Fibroblast of skin of back (primary cell): ENCODE measurements at regions not wholly inside any gene's neighbourhood (a gene's known extent, or its start where the extent isn't known, plus 50 kb on each side); places are given as distances from the start of the nearest gene placed in this dataset.
A peak's percentile ranks its signal among the peaks of the same experiment; 100 is the strongest.

Source experiments
- DNase-seq: peaks from one replicate; pipeline ENCODE4 v3.0.0-alpha.2; 2013

- peak; percentile 72 for DNase-seq
These were observed 120.6 kb downstream of the CD47 start for GRCh38 chr3:107969994-107970819.

- DNase-seq = no peak
These were observed 121.3 kb downstream of the CD47 start for GRCh38 chr3:107969525-107969924.

GRCh38 chr3:107966276-107966675, 124.6 kb downstream of the CD47 start:
- no peak for DNase-seq

DNA sequence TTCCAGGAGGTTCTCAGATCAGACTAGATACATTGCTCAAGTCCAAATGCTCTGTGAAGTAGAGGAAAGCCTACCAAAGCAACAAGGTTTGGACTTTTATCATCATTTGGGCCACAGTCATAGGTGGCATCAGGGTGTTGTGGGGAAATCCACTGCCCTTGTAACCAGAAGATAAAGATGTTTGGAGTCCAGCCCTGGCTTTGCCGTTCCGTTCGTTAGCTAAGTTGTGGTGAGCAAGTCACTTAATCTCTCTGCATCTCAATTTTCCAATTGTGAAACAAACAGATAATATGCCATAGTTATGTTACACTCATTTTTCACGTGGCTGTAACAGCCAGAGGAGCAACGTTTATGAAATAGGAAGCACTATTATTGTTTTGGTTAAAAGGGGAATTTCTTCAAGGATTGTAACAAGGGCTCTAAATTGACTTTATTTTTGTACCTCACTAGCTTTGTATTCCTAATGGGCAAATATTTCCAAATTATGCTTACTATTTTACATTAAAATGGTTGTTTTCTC, 125.6 kb downstream of the CD47 start:
- no peak for DNase-seq

- no peak for DNase-seq
These were observed 127.2 kb downstream of the CD47 start for GRCh38 chr3:107963581-107963980.

- peak; percentile 11 for DNase-seq
These were observed 127.9 kb downstream of the CD47 start for GRCh38 chr3:107962946-107963345.

GRCh38 chr3:107962037-107962436, 128.8 kb downstream of the CD47 start:
- no peak for DNase-seq

DNA sequence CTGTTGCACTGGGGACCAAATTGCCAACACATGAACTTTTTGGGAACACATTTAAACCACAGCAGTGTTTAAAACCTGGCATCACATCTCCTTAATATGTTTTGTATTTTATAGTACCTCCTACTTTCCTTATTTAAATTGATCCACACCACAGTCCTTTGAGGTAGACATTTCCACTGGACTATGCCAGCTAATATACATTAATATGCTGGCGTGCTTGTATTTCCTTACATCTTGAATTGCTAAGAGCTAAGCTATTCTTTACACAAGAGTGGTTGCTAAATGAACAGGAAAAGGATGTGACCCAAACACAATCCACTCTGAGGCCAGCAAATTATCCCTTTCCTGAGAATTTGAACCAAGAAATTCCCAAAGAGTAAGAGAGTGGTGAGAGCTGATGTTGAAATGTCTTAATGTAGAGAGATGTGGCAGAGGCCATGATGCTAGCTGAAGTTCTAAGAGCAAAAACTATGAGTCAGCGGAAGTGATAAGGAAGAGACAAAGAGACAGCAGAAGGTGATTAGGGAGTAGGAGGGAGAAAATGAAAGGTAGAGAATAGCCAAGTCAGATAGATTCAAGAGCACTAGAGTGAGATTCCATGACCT, 131.2 kb downstream of the CD47 start:
- DNase-seq = peak; percentile 65

GRCh38 chr3:107958146-107958545, 132.7 kb downstream of the CD47 start:
- DNase-seq = peak; percentile 33

- peak; percentile 9 for DNase-seq
These were observed 133.6 kb downstream of the CD47 start for GRCh38 chr3:107956991-107957900.

DNA sequence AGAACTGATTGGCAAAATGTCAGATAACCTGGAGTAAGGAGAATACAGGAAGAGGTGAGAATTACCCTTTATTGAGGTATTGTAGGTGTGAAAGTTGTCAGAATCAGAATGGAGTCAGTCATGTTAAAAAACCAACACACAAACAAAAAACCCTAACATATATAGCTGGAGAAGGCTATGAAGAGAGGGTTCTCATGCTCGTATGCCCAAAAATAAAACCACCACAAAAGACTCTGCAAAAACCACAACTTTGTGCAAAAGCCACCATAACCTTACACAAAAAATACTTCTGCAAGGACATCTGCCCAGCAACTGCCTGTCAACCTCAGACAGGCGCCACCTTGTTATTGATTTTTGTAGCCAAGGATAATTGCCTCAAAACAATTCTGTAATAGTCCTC, 136.0 kb downstream of the CD47 start:
- no peak for DNase-seq

GRCh38 chr3:107953722-107954121, 137.1 kb downstream of the CD47 start:
- no peak for DNase-seq

- no peak for DNase-seq
These were observed 139.7 kb downstream of the CD47 start for GRCh38 chr3:107951126-107951525.

DNA sequence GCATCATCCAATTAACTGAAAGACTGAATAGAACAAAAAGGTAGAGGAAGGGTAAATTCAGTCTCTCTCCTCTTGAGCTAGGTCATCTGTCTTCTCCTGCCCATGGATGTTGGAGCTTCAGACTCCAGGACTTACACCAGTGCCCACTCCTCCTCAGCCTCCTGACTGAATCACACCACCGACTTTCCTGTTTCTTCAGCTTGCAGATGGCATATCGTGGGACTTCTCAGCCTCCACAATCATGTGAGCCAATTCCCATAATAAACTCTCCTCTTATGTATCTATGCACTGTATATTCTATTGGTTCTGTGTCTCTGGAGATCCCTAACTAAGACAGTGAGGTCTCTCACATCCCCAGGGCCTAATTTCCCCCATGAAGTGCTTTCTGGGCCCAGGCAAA, 140.4 kb downstream of the CD47 start:
- DNase-seq = no peak

DNA sequence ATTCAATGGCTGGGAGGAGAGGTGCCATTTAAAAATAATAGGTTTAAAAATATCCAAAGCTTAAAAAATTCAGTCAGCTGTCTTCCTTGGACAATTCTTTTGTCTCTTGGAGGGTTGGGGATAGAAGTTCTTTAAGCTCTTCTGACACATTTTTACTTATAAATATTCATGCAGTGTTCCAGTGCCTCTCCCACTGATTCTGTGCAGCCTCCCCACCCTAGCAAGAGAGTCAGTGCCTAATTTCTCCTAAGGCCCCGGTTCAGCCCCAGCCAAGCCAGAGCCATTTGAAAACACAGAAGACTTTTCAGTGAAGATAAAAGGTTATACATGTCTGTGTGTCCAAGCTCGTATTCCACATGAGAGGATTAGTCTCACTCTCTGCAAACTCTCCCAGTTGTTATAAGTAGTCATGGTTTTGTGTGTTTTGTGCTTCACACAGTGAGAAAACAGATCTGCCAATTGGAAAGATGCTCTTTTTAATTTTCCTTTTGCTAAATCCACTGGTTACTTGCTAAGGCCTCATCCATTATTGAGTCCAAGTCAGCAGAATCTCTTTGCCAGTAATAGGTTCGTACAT, 141.3 kb downstream of the CD47 start:
- no peak for DNase-seq

GRCh38 chr3:107947203-107947602, 143.6 kb downstream of the CD47 start:
- no peak for DNase-seq

DNA sequence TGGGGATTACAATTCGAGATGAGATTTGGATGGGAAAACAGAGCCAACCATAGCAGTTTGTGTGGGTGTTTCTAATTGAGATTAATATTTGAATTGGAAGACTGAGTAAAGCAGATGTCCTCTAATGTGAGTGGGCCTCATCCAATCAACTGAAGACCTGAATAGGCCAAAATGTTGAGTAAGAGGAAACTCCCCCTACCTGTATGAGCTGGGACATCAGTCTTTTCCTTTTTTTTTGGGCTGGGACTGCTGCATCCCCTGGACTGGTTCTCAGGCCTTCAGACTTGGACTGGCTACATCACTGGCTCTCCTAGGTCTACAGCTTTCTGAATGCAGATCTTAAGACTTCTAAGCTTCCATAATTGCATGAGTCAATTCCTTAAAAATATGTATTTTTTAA, 144.1 kb downstream of the CD47 start:
- no peak for DNase-seq

DNA sequence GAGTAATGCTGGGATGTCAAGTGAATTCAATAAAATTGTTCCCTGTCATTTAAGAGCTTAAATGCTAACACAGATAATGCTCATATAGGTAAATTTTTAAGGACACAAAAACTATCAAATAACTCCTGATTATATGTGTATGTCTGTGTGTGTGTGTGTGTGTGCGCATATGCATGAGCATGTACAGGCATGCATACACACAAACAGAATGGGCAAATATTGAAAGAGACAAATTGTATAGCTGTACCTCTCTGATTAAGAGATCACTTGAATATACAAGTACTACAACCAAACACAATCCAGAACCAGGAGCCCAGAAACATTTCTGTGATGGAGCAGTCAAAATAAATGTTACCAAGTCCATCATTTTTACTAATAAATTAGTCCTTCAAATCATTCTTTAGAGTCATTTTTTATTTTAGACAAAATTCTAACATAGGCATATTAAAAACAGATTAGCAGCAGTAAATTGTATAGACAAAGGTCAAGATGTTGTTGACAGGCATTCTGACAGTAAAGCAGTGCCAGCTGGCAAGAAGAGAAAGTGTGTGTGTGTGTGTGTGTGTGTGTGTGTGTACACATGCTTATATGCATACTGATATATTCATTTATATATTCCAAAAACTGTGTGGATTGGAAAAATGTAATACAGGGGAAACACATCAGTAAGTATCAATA, 145.3 kb downstream of the CD47 start:
- no peak for DNase-seq

DNA sequence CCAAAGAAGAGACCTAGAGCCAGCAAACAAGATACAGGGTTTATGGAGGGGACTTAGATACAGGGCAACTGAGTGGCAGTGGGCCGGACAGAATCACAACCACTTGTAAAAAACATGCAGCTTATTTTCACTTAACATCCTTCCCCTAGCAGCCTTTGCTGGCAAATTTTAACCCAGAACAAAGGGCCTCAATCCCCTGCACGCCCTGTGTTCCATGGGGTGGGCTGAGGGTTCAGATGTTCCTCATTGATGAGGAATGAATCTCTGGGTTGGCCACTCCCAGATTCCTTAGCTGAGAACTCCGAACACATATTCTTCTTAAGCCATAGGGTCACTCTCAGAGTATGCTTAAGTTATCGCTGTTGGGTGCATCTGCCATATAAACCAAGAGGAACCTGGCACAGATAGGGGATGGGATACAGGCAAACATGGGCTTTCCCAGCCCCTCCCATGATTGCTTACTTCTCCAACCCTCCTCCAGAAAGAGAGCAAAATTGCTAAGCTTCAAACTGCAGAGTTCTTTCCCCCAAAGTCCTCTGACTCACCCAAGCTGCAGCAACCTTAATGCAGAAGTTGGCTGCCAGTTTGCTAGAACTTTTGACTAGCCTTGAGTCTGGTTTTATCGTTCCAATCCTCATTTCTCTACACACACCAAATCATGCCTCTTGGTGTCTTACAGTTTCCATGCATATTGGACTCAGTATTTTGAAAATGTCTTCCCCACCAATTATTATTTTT, 146.9 kb downstream of the CD47 start:
- DNase-seq = peak; percentile 34

- no peak for DNase-seq
These were observed 147.7 kb downstream of the CD47 start for GRCh38 chr3:107942951-107943749.
